ENCODE measurements at regions not wholly inside any gene's neighbourhood (a gene's known extent, or its start where the extent isn't known, plus 50 kb on each side); places are given as distances from the start of the nearest gene placed in this dataset.

DNA sequence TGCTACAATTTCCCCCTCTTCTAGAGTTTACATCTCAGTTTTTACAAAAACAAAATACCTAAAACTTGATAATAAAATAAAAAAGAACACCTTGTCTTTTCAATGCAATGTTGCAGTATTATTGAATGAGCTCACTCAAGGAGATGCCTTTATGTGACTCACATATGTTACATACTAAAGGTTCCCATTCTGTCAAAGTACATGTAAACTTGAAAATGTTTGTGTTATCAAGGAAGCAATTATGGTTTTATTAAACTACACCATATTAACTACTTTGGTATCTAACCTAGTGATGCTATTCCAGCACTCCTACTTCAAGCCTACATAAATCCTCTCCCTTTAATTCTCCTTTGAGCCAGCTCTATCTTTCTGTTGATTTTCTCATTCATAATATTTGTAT, 658.3 kb downstream of the PTPRC start:
- DNase-seq: no peak

DNA sequence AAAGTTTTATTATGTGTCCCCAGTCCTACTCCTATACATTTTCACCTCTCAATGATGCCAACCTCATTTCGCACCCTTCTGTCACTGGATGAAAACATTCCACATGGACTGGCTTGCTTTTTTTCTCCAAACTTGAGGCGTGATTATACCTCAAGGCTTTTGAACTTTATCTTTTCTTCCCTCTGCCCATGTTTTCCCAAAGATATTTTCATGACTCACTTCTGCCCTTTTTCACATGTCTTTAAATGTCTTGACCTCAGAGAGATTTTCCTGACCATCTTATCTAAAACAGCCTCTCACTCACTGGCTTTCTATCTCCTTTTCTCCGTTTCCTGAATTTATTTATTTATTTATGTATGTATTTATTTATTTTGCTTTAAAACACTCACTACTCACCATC, 659.0 kb downstream of the PTPRC start:
- DNase-seq: no peak

DNA sequence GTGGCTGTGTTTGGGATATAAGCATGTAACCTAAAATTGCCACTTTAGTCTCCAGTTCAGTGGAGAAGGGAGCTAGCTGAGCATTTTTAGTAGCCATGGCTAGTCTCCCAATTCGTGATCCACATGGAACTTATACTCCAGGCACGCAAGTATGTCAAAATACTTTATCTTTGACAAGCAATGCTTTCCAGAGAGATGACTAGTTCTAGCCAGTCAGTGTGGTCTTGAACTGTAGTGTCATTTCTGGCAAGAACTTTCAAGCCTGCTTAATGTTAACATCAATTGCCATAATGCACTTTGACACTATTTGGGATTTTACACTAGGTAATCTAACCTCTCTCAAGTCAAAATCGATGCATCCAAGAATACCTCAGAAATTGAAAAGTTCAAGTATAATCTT, 660.0 kb downstream of the PTPRC start:
- no peak for DNase-seq

DNA sequence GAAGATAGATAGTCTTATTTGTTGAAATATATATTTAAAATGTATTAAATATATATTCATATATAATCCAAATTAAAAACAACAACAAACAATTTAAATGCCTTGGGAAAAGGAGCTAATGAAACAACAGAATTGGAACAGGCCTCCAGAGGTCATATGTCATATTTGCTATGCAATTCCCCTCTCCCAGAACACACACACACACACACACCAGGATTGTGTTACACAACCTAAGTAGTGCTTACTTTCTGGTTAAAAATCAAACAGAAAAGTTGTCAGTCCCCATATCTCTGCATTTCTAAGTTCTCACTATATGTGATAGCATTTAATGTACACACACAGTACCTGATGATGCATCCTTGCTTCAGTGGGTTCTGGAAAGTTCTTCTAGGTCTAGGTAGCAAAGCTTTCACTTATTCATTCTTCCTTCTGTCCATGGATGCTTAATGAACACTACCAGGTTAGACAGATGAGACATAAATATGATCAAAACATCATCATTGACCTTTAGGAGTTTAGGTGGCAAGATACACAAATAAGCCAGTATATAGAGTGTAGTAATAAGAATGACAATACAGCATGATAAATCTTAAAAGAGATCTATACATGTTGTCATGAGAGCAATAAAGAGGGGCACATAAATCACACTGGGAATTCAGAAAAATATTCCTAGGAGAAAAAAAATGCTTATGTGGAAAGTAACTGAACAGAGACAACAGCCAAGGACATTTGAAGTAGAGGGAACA, 662.8 kb downstream of the PTPRC start:
- no peak for DNase-seq

DNA sequence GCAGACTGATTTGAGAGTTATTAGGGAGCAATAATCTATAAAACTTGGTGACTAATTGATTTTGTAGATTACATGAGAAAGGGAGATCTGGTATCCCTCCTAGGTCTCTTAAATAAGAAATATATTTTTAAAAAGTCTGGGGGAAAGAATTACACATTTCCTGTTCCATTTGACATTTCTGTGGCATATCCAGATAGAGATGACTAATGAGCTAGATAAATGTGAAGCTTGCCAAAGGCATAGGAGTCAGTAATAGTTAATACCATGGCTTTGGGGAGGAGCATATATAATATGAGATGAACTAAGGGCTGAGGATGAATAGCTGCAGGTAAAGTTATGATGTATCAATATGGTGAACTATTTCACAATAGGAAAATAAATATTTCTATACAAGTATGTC, 663.7 kb downstream of the PTPRC start:
- DNase-seq: no peak

DNA sequence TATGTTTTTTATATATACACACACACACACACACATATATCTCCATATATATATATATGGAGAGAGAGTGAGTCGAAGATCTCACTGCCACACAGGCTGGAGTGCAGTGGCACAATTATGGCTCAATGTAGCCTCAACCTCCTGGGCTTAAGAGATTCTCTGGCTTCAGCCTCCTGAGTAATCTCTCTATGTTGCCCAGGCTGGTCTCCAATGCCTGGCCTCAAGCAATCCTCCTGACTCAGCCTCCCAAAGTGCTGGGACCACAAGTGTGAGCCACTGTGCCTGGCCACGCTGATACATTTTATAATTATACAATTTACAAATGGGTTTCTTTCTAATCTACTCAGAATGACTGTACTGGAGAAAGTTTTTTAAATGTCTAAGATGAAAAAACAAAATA, 664.2 kb downstream of the PTPRC start:
- DNase-seq: no peak

DNA sequence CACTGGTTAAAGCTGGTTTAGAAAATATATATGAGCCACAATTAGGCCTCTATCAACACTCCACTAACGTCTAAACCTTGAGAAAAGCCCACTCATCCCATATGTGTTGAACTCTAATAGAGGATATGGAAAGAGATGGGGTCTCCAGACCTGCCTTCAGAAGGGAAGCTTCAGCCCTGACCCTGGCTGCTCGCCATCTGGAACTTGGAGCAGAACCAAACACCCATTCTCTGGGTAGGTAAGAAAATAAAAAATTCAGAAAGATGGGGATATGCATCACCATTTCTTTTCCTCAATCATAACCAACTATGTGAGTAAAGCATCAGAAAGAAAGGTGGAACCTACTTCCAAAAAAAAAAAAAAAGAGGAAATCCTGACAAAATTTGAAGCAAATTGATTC, 666.2 kb downstream of the PTPRC start:
- DNase-seq: no peak

DNA sequence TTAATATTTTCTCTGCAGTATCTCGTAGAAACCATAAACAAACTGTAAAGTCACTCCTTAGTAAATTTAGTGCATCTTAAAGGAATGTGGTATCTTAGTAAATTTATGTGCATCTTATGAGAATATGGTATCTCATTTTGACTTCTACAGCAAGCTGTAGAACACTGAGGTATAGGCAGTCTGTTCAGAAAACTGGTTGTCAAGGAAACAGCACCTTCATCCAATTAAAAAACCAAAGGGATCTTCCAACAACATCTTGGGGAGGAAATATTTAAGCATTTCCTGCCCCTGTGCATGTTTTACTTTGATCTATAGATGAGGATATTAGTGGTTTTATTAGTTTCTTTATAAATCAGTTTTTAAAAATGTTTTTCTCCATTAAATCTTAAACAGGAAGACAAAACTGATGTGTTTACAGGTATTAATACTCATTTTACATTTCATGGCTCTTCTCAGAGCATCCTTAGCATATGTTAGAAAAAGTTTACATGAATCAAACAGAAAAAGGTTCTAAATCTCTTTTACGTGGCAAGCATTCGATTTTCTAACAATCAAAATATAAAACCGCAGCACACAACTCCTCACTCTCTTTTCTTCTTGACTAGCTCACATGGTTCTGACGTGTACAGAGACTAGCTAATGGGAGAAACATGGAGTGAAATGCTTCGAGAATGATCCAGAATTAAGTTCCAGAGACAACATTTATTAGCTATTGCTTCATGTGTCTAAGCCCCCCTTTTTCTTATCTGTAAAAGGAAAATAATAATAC, 668.8 kb downstream of the PTPRC start:
- DNase-seq: no peak

DNA sequence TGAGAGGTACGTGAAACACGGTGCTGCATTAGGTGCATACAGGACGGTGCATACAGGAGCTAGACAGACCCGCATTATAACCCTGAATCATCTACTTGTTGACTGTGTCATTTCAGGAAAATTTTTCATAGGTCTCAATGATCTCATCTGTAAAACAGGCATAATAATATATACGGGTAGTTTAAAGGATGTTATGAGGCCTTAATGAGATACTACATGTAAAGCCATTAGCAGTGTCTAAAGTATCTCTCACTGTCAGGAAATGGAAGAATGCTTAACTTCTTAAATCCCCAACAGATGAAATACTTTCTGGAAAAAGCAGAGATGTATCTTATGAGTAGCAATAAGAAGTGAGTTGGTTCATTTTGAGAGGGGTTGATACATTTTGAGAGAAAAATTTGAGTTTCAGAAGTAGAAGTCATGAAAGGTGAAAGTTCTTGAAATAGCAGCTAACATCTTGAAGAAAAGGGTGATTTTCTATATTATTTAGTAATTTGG, 669.6 kb downstream of the PTPRC start:
- DNase-seq: no peak

DNA sequence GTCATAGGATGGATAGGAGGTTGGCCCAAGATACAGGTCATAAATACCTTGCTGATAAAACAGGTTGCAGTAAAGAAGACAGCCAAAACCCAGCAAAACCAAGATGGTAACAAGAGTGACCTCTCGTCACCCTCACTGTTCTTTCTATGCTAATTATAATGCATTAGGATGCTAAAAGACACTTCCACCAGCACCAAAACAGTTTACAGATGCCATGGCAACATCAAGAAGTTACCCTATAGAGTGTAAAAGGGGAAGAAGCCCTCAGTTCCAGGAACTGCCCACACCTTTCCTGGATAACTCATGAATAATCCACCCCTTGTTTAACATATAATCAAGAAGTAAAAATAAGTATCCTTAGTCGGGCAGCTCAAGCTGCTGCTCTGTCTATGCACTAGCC, 671.9 kb downstream of the PTPRC start:
- DNase-seq: no peak

DNA sequence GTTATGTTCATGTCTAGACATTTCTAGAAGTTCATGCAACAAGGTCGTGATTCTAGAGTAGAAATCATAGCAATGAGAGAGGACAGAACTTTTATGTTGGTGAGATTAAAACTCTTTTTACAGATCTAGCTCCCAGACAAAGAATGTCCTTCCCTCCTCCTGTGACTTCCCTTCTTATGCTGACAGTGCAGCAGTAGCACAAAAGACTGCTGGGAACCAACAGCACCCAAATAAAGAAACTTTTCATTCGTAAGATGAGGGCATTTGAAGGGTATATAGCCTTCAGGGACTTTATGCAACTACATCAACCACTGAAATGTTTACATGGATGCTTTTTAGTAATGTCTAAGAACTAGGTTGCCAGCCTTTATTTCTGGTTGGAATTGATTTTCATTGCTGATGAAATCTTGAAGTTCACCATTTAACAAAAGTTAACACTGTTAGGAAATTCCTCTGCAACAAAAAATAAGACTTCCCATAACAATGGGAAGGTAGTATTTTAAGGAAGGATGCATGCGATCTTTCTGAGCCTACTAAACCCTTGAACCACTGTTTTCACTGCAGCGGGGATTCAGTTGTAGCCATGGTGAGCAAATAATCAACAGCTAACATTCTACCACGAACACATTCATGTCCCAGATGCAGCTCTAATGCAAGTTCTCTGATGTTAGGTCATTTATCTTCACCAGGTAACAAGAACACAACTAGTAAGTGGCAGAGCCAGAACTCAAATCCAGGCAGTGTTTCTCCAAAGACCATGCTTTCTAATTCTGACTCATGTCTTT, 672.8 kb downstream of the PTPRC start:
- DNase-seq: no peak

DNA sequence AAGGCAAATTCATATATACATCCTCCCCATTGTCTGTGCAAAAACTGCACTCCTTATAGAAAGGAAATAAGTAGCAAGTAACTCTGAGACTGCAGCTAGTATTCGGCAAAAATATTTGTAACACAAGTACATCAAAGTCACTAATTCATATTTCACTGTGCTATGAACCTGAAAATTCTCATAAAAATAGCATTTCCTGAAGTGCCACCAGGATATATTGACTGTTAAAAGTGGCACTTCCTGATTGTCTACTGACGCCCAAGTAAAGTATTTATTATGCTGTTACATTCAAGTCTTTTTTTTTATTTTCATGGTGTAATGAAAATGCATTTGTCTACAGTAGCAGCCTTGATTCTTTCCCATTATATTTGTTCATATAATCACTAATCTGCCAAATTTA, 673.8 kb downstream of the PTPRC start:
- no peak for DNase-seq

DNA sequence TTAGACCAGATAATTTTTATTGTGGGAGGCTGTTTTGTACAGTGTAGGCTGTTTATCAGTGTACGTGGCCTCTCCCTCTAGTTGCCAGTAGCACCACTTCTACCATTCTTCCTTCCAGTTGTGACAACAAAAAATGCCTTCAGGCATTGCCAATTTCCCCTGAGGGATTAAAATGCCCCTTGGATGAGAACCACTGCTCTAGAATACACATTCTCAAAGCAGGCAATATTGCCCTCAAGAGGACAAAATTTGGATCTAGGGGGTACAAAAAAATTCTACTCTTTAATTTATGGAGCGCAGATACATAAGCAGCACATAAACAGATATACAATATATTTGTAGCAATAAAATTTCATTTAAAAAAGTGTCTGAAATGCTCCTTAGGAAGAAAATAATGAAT, 674.6 kb downstream of the PTPRC start:
- peak; percentile 19 for DNase-seq

DNA sequence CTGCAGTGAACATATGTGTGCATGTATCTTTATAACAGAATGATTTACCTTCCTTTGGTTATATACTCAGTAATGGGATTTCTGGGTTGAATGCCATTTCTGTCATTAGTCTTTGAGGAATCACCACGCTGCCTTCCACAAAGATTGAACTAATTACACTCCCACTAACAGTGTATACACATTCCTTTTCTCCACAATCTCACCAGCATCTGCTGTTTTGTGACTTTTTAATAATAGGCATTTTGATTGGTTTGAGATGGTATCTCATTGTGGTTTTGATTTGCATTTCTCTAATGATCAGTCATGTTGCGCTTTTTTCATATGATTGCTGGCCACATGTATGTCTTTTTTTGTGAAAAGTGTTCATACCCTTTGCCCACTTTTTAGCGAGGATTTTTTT, 680.5 kb downstream of the PTPRC start:
- no peak for DNase-seq

DNA sequence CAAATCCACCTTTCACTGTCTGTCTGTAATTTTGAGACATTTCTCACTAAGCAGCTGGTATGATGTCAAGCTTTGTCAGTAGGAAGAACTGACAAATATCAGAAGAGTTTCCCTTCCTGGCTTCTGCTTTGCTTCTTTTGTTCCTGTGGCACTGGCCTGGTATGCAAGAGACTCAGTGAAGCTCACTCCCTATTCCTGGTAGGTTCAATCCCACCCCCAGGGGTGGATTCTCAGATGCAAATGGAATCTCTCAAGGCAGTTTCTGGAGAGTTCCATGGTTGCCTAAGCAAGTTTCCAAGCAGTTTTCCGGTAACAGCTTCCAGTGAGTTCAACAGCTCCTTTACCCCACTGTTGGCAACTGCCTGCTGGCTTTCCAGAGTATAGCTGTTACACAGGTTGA, 683.4 kb downstream of the PTPRC start:
- no peak for DNase-seq

DNA sequence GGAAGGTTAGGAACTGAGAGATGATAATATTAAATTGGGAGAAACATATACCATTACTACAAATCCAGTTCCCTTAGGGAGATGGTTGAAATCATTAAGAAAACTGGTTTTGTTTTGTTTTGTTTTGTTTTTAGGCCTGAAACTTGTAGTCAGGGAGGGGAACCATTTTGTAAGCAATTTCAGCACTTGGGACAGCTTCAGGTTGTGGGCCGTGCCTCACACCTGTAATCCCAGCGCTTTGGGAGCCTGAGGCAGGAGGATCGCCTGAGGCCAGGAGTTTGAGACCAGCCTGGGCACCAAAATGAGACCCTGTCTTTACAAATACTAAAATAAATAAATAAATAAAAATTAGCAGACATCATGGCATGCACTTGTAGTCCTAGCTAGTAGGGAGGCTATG, 694.3 kb upstream of the NR5A2 start:
- no peak for DNase-seq

DNA sequence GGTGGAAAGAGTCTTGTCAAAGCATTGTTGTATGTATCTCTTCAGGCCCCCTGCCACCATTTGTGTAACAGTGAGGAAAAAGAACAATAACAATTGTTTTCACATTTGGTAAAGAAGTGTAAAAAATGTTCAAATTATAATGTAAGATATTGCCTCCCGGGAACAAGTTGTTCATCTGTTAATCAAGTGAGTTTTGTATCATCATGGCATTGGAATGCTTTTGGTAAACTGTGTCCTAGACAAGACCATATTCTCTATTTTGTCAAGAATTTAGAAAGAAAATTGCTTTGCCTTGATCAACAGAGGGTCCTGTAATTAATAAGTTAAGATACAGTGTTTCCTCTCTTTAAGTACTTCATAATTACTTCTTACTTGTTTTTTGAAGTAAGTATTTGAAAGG, 692.0 kb upstream of the NR5A2 start:
- DNase-seq: no peak

DNA sequence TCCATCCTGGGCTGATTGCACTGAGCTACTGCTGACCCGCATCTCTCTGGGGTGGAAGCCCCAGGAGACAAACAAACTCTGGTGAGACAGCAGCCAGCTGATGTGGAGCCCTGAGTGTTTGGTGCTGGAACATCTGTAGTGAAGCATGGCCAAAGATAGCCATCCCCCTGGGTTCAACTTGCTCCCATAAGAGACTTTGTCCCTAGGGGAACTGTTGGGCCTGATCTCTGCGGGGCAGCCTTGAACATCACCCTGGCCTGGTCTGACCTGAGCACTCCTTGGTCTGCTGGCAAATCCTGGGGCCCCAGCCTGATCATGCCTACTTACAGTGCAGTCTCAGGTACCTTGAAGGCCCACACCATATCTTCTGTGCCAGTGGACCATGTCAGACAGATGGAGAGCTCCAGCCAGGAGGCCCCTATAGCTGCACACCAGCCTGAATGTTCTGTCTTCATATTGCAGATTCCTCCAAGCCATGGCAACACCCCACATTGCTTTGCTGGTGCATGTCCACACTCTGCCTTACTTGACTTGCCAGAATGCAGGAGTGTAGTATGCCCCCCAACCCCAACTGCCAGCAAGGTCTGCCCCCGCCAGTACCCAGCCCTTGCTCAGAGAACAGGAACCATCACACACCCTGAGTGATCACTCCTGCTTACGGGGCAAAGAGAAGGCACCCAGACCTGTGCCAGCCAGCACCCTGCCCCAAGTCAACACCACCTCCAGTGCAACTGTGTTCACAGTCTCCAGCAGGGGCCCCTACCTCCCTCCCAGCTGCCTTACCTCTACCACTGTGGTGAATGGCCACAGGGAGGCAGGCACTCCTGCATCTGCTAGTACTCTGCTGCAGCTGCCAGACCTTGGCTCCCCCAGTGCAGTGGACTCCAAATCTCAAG, 690.5 kb upstream of the NR5A2 start:
- no peak for DNase-seq

DNA sequence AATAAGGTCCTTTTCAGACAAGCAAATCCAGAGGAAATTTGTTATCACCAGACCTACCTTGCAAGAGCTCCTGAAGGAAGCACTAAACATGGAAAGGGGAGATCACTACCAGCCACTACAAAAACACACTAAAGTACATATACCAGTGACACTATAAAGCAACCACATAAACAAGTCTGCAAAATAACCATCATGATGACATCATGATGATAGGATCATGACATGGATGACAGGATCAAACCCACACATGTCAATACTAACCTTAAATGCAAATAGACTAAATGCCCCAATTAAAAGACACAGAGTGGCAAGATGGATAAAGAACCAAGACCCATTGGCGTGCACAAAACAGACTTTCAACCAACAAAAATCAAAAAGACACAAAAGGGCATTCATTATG, 688.8 kb upstream of the NR5A2 start:
- no peak for DNase-seq

DNA sequence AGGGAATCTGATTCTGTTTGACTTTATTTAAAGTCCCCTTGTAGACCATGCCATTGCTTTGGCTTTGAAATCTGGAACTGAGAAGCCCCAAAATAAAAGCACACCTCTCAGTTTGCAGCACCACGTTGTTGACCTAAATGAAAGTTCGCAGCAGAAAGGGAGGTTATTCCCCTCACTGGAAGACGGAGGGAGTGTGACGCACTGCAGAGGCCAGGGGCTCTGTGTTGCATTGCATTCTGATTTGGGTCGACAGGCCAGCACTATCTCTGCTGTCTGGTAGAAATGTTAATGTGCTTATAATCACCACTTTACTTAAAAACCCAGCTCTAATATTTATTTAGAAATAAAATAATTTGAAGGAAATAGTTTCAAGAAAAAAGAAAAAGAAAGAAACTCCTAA, 675.2 kb upstream of the NR5A2 start:
- DNase-seq: peak; percentile 47

DNA sequence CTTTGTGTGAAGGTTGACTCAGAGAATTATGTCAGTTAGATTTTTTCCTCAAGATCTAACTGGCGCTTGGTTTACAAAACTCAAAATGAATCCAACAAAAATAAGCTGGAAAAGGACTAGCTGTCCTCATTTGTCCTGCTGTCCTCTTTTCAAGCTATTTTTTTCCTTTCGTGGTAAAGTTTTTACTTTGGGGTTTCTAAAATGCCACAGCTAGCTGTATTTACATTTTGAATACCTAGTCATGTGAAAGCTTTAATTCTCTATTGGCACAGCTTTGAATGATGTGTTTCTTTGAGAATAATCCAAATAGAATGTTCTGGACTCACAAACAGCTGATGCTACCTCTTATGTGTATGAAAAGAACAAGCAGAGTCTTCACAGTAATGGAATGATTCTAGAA, 673.6 kb upstream of the NR5A2 start:
- peak; percentile 19 for DNase-seq

DNA sequence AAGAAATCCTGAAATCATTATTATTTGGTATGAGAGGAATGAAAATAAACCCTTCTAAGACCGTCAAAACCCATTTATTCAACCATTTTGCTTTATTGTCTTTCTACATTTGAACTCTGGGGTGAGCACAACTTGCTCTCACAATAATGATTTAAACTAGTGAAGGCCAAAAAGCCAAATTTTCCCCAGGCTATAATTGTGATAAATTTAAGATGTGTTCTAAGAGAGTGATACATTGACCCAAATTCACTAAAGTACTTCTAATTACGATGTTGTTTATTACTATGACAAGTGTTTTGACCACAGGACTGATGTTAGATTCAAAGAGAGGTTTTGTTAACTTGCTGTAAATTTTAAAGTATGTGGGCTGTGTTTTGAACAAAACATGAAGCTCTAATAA, 670.9 kb upstream of the NR5A2 start:
- no peak for DNase-seq

DNA sequence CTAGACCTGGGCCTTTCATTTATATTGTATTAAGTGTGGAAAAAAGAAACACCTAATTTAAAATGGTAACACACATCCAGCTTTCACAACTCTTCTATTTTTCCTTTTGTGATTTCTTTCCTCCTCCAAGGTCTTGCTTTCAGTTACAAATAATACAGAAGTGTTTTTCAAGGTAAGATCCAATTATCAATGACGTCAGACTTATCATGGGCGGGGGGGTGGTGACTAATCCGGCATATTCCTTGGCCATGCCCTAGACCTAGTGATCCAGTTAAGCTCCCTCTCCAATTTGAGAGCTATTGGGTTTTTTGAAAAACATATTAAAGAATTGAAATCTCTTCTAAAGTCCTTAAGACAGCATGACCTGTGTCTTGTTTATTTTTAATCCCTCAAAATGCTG, 669.9 kb upstream of the NR5A2 start:
- DNase-seq: no peak

Measured in eye (tissue), 1 donor.